Subcutaneous abdominal adipose tissue (tissue), 5 donors: ENCODE measurements at regions not wholly inside any gene's neighbourhood (a gene's known extent, or its start where the extent isn't known, plus 50 kb on each side); places are given as distances from the start of the nearest gene placed in this dataset.

ENCODE experiments used
- H3K27ac ChIP-seq: one replicate; pipeline ENCODE4 v1.7.0; 2013; ENCODE audit warnings: low read depth, mild to moderate bottlenecking, inconsistent platforms, low read length, moderate library complexity
- H3K27me3 ChIP-seq, 5 donors: one replicate each; pipeline ENCODE4 v1.7.0; 2013; ENCODE audit warnings: low read length in 5 of 5, inconsistent platforms in 1 of 5; ENCODE audit not compliant: control insufficient read depth in 5 of 5, insufficient read depth in 4 of 5
- H3K36me3 ChIP-seq, 5 donors: one replicate each; pipeline ENCODE4 v1.7.0; 2013; ENCODE audit warnings: low read length in 5 of 5; ENCODE audit not compliant: control insufficient read depth in 5 of 5, insufficient read depth in 5 of 5
- H3K4me1 ChIP-seq, 5 donors: one replicate each; pipeline ENCODE4 v1.7.0; 2013; ENCODE audit warnings: low read length in 5 of 5, mild to moderate bottlenecking in 3 of 5, moderate library complexity in 1 of 5; ENCODE audit not compliant: control insufficient read depth in 5 of 5, insufficient read depth in 5 of 5
- H3K4me3 ChIP-seq, 5 donors: one replicate each; pipeline ENCODE4 v1.7.0; 2013; ENCODE audit warnings: low read length in 5 of 5, low read depth in 1 of 5
- H3K9ac ChIP-seq, 5 donors: one replicate each; pipeline ENCODE4 v1.7.0; 2013; ENCODE audit warnings: low read length in 5 of 5, mild to moderate bottlenecking in 4 of 5, moderate library complexity in 3 of 5
- H3K9me3 ChIP-seq, 5 donors: one replicate each; pipeline ENCODE4 v1.7.0; 2013; ENCODE audit warnings: low read length in 5 of 5; ENCODE audit not compliant: control insufficient read depth in 5 of 5
- donor health status: healthy.
- donor health status: healthy.
- donor health status: healthy.
- donor health status: healthy.
- donor health status: healthy.

DNA sequence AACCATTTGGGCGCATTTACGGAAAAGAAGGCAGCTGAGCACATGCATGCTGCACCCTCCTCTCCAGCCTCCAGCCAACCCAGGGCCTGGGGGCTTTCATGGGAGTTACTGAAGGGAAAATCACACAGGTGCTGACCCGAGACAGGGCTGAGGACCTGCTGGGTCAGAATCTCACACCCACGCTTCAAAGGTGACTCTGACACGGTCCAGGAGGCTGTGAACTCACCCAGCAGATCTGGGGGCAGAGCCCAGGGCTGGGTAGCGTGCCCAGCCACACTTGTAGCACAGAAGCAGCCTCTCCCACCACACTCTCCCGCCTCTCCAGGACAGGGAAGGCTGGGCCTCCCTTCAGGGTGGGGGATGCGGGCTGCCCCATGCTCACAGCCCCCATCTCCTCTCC, 347.6 kb downstream of the CTTN start:
- Histone ChIP-seq H3K36me3 (no peaks in the 10 kb centered on the region), H3K4me3 (no peak overlapping the region), H3K9ac (no peak overlapping the region), H3K27ac (no peak overlapping the region), H3K4me1 (peaks cover 0 to 9% (median 0%) of the 10 kb centered on the region in 5 donors), H3K9me3 (peaks cover 0 to 14% (median 11%) of the 10 kb centered on the region in 5 donors), H3K27me3 (peaks cover 17 to 40% (median 26%) of the 10 kb centered on the region in 5 donors)

DNA sequence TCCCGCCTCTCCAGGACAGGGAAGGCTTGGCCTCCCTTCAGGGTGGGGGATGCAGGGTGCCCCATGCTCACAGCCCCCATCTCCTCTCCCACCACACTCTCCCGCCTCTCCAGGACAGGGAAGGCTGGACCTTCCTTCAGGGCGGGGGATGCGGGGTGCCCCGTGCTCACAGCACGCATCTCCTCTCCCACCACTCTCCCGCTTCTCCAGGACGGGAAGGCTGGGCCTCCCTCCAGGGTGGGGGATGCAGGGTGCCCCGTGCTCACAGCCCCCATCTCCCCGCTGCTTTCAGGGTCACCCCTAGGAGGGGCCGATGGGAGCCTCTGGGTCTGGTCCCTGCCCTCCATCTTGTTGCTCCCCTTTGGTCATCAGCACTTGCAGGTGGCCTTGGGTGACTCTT, 348.0 kb downstream of the CTTN start:
- Histone ChIP-seq H3K27ac (no peak overlapping the region), H3K9me3 (peaks cover 0 to 17% (median 15%) of the 10 kb centered on the region in 5 donors), H3K4me1 (peaks cover 0 to 9% (median 0%) of the 10 kb centered on the region in 5 donors), H3K27me3 (peaks cover 17 to 36% (median 26%) of the 10 kb centered on the region in 5 donors), H3K36me3 (no peaks in the 10 kb centered on the region), H3K4me3 (no peak overlapping the region), H3K9ac (no peak overlapping the region)

DNA sequence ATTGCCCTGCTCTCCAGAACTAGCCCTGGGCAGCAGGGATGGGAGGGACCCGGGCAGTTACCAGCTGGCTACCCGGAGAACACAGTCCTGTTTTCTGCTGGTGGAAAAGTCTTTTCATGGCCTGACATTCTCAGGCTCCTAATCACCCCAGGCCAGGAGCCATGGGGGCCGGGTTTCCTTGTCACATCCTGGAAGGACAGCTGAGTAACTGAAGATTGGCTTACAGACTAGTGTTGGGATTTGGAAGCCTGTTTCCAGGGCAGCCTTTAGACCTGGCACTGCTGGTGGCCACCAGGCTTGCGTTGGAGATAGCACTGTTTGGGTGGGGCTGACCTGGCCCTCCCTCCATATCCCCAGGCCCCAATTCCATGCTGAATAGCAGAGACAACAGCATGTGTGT, 349.0 kb downstream of the CTTN start:
- no peaks in the 10 kb centered on the region for H3K36me3 ChIP-seq
- H3K4me1 ChIP-seq: peaks cover 0 to 9% (median 0%) of the 10 kb centered on the region in 5 donors
- peaks cover 0 to 17% (median 16%) of the 10 kb centered on the region in 5 donors for H3K9me3 ChIP-seq
- peaks cover 17 to 36% (median 23%) of the 10 kb centered on the region in 5 donors for H3K27me3 ChIP-seq
- no peak overlapping the region for H3K4me3 ChIP-seq
- H3K27ac ChIP-seq: no peak overlapping the region
- H3K9ac ChIP-seq: no peak overlapping the region

DNA sequence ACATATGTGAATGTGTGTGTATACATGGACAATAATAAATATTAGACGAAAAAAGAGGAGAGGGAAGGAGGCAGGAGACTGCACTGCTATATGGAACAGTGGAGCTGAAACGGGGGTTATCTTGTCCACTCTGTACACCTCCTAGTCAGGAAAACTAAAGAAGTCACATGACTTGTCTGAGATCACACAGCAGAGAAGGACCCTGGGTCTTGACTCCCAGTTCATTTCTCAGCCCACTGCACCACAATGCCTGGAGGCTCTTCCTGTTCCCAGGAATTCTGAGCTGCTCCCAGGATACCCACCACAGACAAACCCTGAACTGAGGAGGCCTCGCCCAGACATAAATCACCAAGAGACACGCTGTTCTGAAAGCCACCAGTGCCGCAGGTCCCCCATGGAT, 349.6 kb downstream of the CTTN start:
- Histone ChIP-seq H3K9me3 (peaks cover 0 to 17% (median 16%) of the 10 kb centered on the region in 5 donors), H3K36me3 (no peaks in the 10 kb centered on the region), H3K27ac (no peak overlapping the region), H3K4me1 (peaks cover 0 to 9% (median 0%) of the 10 kb centered on the region in 5 donors), H3K27me3 (peaks cover 13 to 32% (median 22%) of the 10 kb centered on the region in 5 donors), H3K4me3 (no peak overlapping the region), H3K9ac (no peak overlapping the region)

DNA sequence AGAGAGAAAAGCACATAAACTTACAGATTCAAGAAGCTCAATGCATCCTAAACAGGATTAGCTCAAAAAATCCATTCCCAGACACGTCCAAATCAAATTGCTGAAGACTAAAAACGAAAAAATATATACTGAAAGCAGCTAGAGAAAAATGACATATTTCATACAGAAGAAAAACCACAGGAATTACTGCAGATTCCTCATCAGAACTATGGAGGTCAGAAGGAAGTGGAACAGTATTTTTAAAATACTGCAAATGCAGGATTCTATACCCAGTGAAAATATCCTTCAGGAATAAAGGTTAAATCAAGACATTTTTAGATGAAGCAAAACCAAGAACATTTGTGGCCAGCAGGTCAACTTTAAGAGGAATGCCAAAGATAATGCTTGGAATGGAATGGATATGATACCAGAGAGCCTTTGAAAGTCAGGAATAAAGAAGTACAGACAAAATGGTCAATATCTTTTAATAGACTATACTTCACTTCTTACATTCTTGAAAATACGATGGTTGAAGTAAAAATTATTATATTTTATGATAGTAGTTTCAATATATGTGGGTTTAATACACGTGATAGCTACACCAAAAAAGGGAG, 352.9 kb downstream of the CTTN start:
- H3K9ac ChIP-seq: no peak overlapping the region
- H3K4me1 ChIP-seq: peaks cover 0 to 16% (median 5%) of the 10 kb centered on the region in 5 donors
- H3K36me3 ChIP-seq: no peaks in the 10 kb centered on the region
- peaks cover under 1 to 23% (median 5%) of the 10 kb centered on the region in 5 donors for H3K27me3 ChIP-seq
- no peak overlapping the region for H3K27ac ChIP-seq
- H3K4me3 ChIP-seq: no peak overlapping the region
- peaks cover 0 to 17% (median 16%) of the 10 kb centered on the region in 5 donors for H3K9me3 ChIP-seq

DNA sequence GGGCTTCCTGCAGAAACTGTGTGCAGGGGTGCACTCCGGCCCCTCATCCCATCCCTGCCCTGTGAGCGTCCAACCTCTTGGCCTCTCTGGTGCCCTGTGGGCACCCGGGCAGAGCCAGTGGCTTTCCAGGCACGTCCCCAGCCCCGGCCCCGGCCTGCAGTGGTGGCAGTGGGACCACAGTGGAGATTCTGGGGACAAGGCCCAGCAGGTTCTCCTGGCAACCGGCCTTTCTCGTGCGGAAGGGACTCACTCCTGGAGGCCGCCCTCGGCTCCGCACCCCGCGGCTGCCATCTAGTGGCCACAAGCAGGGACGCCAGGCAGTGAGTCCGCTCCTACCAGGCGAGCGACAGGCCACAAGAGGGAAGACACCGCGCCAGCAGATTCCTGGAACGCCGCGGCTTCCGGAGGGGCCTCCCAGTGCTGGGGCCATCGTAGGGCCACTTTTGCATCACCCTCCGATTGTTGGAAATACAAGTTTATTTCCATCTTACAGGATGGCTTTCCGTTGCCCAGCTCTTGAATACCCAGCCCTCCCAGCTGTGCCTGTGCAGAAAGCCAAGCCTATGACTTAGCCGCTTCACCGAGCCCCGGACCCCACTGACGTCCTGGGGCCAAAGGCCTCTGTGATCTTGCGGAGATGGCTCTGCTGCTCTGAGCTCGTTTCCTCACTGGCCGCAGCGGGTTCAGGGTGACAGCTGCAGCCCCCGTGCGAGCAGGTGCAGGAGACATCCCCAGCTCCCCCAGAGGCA, 357.3 kb downstream of the CTTN start:
- peak overlapping the region in 1 of 5 donors; percentile 20 for H3K9ac ChIP-seq
- H3K4me1 ChIP-seq: peaks cover 0 to 7% (median 4%) of the 10 kb centered on the region in 5 donors
- H3K36me3 ChIP-seq: no peaks in the 10 kb centered on the region
- H3K27ac ChIP-seq: no peak overlapping the region
- H3K9me3 ChIP-seq: peaks cover 0 to 9% (median 7%) of the 10 kb centered on the region in 5 donors
- peaks cover 3 to 24% (median 12%) of the 10 kb centered on the region in 5 donors for H3K27me3 ChIP-seq
- H3K4me3 ChIP-seq: no peak overlapping the region

DNA sequence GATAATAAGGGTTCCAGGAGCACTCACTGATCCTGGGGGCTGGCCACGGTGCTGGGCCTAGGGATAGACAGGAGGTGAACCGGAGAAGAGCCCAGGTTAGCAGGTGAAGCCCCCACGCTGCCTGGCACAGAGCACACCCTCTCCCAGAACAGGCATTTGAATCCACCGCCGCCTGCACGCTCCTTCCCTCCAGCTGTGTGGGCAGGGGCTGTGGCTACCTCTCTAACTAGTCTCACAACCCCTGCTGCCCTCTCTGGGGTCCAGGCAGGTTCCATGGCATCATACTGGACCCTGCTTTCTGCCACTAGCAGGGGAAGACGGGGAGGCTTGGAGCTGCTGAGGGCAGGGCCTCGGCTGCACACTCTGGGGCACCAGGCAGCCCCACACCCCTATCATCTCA, 358.0 kb downstream of the CTTN start:
- H3K4me1 ChIP-seq: peaks cover 0 to 7% (median 4%) of the 10 kb centered on the region in 5 donors
- H3K4me3 ChIP-seq: no peak overlapping the region
- H3K36me3 ChIP-seq: no peaks in the 10 kb centered on the region
- no peak overlapping the region for H3K27ac ChIP-seq
- peaks cover 3 to 31% (median 12%) of the 10 kb centered on the region in 5 donors for H3K27me3 ChIP-seq
- H3K9me3 ChIP-seq: peaks cover 0 to 9% (median 8%) of the 10 kb centered on the region in 5 donors
- H3K9ac ChIP-seq: no peak overlapping the region

DNA sequence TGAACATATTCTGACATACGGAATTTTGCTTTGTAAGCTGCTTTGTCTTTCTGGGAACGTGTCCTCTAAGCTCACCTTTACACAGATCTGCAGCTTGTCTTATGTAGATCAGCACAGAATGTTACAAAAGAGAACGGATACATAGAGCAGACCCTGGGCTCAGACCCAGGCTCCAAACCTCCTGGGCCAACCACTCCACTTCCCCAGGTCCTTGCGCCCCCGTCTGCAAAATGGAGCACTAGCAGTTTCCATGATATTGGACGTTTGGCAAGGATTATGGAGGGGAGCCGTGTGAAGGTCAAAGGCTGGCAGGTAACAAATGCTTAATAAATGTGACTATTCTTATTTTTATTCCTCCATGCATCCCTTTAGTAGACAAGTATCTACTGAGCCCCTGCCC, 358.4 kb downstream of the CTTN start:
- H3K27ac ChIP-seq: no peak overlapping the region
- peaks cover 0 to 7% (median 4%) of the 10 kb centered on the region in 5 donors for H3K4me1 ChIP-seq
- no peaks in the 10 kb centered on the region for H3K36me3 ChIP-seq
- no peak overlapping the region for H3K9ac ChIP-seq
- H3K9me3 ChIP-seq: peaks cover 0 to 12% (median 10%) of the 10 kb centered on the region in 5 donors
- H3K27me3 ChIP-seq: peaks cover 3 to 32% (median 12%) of the 10 kb centered on the region in 5 donors
- no peak overlapping the region for H3K4me3 ChIP-seq

DNA sequence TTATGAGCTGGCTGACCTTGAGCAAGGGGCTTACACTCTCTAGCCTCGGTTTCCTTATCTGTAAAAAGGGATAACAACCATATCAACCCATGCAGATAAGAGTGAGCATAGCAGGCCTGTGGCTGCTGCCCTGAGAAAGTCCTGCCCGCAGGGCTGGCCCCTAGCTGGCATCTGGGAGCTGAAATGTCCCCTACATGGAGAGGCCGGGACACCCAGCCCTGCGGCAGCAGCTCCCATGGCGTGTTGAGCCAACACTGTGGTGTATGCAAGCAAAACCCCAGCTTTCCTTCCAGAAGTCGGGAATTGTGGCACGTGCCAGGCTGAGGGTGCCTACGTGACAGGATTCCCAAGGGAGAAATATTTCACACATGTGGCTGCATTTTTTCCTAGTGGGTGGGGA, 358.9 kb downstream of the CTTN start:
- H3K27ac ChIP-seq: no peak overlapping the region
- H3K9me3 ChIP-seq: peaks cover 0 to 12% (median 10%) of the 10 kb centered on the region in 5 donors
- H3K4me1 ChIP-seq: peaks cover 0 to 7% (median 4%) of the 10 kb centered on the region in 5 donors
- no peak overlapping the region for H3K9ac ChIP-seq
- peaks cover 3 to 32% (median 12%) of the 10 kb centered on the region in 5 donors for H3K27me3 ChIP-seq
- H3K4me3 ChIP-seq: no peak overlapping the region
- no peaks in the 10 kb centered on the region for H3K36me3 ChIP-seq

DNA sequence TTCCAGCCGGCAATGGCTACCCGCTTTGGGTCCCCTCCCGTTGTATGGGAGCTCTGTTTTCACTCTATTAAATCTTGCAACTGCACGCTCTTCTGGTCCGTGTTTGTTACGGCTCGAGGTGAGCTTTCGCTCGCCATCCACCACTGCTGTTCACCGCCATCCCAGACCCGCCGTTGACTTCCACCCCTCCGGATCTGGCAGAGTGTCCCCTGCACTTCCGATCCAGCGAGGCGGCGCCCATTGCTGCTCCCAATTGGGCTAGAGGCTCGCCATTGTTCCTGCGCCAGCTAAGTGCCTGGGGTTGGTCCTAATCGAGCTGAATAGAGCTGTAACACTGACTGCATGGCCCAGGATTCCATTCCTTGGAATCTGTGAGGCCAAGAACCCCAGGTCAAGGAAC, 359.9 kb downstream of the CTTN start:
- Histone ChIP-seq H3K27ac (no peak overlapping the region), H3K9me3 (peaks cover 0 to 12% (median 10%) of the 10 kb centered on the region in 5 donors)

More for the DNA sequence above, 359.9 kb downstream of the CTTN start:
- Histone ChIP-seq H3K9ac (no peak overlapping the region), H3K27me3 (peaks cover 6 to 34% (median 12%) of the 10 kb centered on the region in 5 donors), H3K36me3 (no peaks in the 10 kb centered on the region), H3K4me1 (peaks cover 0 to 7% (median 4%) of the 10 kb centered on the region in 5 donors), H3K4me3 (no peak overlapping the region)
